Liver (tissue), 8 donors: ENCODE measurements at regions not wholly inside any gene's neighbourhood (a gene's known extent, or its start where the extent isn't known, plus 50 kb on each side); places are given as distances from the start of the nearest gene placed in this dataset.
"Not testable (repeated sequence)": the region's sequence is repeated elsewhere in the genome, so short reads cannot be mapped to it uniquely, and the experiment has no call there.

Source experiments
- DNase-seq: peaks from one replicate; pipeline ENCODE4 v3.0.0-alpha.2; 2017; ENCODE audit warnings: low spot score
- H3K27ac ChIP-seq, 2 donors: one replicate each; pipeline ENCODE4 v1.7.0; 2013; ENCODE audit warnings: inconsistent platforms in 2 of 2, low read length in 2 of 2, control low read depth in 1 of 2, low read depth in 1 of 2, mild to moderate bottlenecking in 1 of 2
- H3K27me3 ChIP-seq, 4 donors: one replicate each; pipeline versions ENCODE4 v1.6.1 to v1.7.0; 2013; ENCODE audit warnings: low read length in 3 of 4, inconsistent platforms in 1 of 4, mild to moderate bottlenecking in 1 of 4, moderate library complexity in 1 of 4; ENCODE audit not compliant: control insufficient read depth in 4 of 4, insufficient read depth in 4 of 4
- H3K36me3 ChIP-seq, 4 donors: one replicate each; pipeline versions ENCODE4 v1.6.1 to v1.7.0; 2013; ENCODE audit warnings: low read length in 3 of 4, mild to moderate bottlenecking in 3 of 4, low read depth in 1 of 4, moderate library complexity in 1 of 4; ENCODE audit not compliant: control insufficient read depth in 4 of 4, insufficient read depth in 3 of 4
- H3K4me1 ChIP-seq, 4 donors: one replicate each; pipeline versions ENCODE4 v1.6.1 to v1.7.0; 2013; ENCODE audit warnings: low read length in 3 of 4, mild to moderate bottlenecking in 3 of 4, moderate library complexity in 1 of 4; ENCODE audit not compliant: control insufficient read depth in 4 of 4, insufficient read depth in 4 of 4
- H3K4me3 ChIP-seq, 3 donors: one replicate each; pipeline versions ENCODE4 v1.6.1 to v1.7.0; 2013; ENCODE audit warnings: low read length in 3 of 3, control low read depth in 1 of 3, low read depth in 1 of 3, mild to moderate bottlenecking in 1 of 3
- H3K9ac ChIP-seq, 2 donors: one replicate each; pipeline ENCODE4 v1.7.0; 2013; ENCODE audit warnings: low read length in 2 of 2, mild to moderate bottlenecking in 2 of 2, moderate library complexity in 2 of 2, control low read depth in 1 of 2, low read depth in 1 of 2
- H3K9me3 ChIP-seq, 4 donors: one replicate each; pipeline versions ENCODE4 v1.6.1 to v1.7.0; 2013; ENCODE audit warnings: low read length in 3 of 4; ENCODE audit not compliant: control insufficient read depth in 4 of 4
- ATF3 ChIP-seq: IDR thresholded peaks from 2 replicates; pipeline ENCODE4 v1.6.1; 2016; ENCODE audit warnings: antibody characterized with exemption
- EGR1 ChIP-seq, 2 donors: IDR thresholded peaks; 2 replicates each; pipeline ENCODE4 v1.6.1; 2016 to 2018; ENCODE audit warnings: antibody characterized with exemption in 2 of 2, low read depth in 2 of 2
- FOXA1 ChIP-seq: IDR thresholded peaks from 2 replicates; pipeline ENCODE4 v1.6.1; 2016; ENCODE audit warnings: antibody characterized with exemption
- FOXA2 ChIP-seq: IDR thresholded peaks from 2 replicates; pipeline ENCODE4 v1.6.1; 2016; ENCODE audit warnings: antibody characterized with exemption
- GABPA ChIP-seq, 2 donors: IDR thresholded peaks in 1 of 2; conservative IDR thresholded peaks in 1 of 2; 2 replicates each; pipeline ENCODE4 v1.6.1; 2016; ENCODE audit warnings: antibody characterized with exemption in 2 of 2, mild to moderate bottlenecking in 1 of 2, moderate library complexity in 1 of 2
- HNF4A ChIP-seq, 2 donors: conservative IDR thresholded peaks; 2 replicates each; pipeline ENCODE4 v1.6.1; 2016; ENCODE audit warnings: antibody characterized with exemption in 2 of 2, mild to moderate bottlenecking in 2 of 2
- HNF4G ChIP-seq: IDR thresholded peaks from 2 replicates; pipeline ENCODE4 v1.6.1; 2016; ENCODE audit warnings: antibody characterized with exemption
- JUND ChIP-seq, 2 donors: IDR thresholded peaks; 2 replicates each; pipeline ENCODE4 v1.6.1; 2016; ENCODE audit warnings: antibody characterized with exemption in 2 of 2
- NR2F2 ChIP-seq: IDR thresholded peaks from 2 replicates; pipeline ENCODE4 v1.6.1; 2016; ENCODE audit warnings: antibody characterized with exemption
- RAD21 ChIP-seq, 2 donors: IDR thresholded peaks; 2 replicates each; pipeline ENCODE4 v1.6.1; 2016; ENCODE audit warnings: antibody characterized with exemption in 2 of 2, mild to moderate bottlenecking in 2 of 2
- REST ChIP-seq: IDR thresholded peaks from 2 replicates; pipeline ENCODE4 v1.6.1; 2016; ENCODE audit warnings: antibody characterized with exemption, mild to moderate bottlenecking
- RXRA ChIP-seq, 2 donors: IDR thresholded peaks; 2 replicates each; pipeline ENCODE4 v1.6.1; 2017 to 2018; ENCODE audit warnings: antibody characterized with exemption in 2 of 2, mild to moderate bottlenecking in 1 of 2
- SP1 ChIP-seq: IDR thresholded peaks from 2 replicates; pipeline ENCODE4 v1.6.1; 2018; ENCODE audit warnings: antibody characterized with exemption, mild to moderate bottlenecking
- TAF1 ChIP-seq: conservative IDR thresholded peaks from 2 replicates; pipeline ENCODE4 v1.6.1; 2016; ENCODE audit warnings: antibody characterized with exemption, mild to moderate bottlenecking
- YY1 ChIP-seq: IDR thresholded peaks from 2 replicates; pipeline ENCODE4 v1.6.1; 2016; ENCODE audit warnings: antibody characterized with exemption, mild to moderate bottlenecking
- WGBS: extraction: QIAGEN DNeasy Blood & Tissue Kit; methylation state at CpG from one replicate; pipeline ENCODE4 v1.1.7; 2013; 5-methylcytosine and 5-hydroxymethylcytosine counted together
- TF ChIP-seq, protein P1 (sequence below): fragments of 150-350 bp; IDR thresholded peaks from 2 replicates; pipeline ENCODE4 v1.5.1; 2017; ENCODE audit warnings: improper control_type of control experiment, low read depth, low read length; ENCODE audit not compliant: missing input control
- TF ChIP-seq, protein P2 (sequence below): IDR thresholded peaks from 2 replicates; pipeline ENCODE4 v1.6.1; 2016; ENCODE audit warnings: antibody characterized with exemption
- donor health status: healthy.
- donor health status: healthy.
- donor health status: healthy.
- donor health status: healthy.
- donor health status: healthy.

- Histone ChIP-seq H3K9me3 (peaks cover 0 to 3% (median 0%) of the 10 kb centered on the region in 4 donors), H3K36me3 (no peaks in the 10 kb centered on the region), H3K4me3 (no peak overlapping the region), H3K9ac (no peak overlapping the region), H3K4me1 (no peaks in the 10 kb centered on the region), H3K27me3 (no peaks in the 10 kb centered on the region), H3K27ac (no peak overlapping the region)
- WGBS = 73% methylated on average over 2 of the region's 2 CpGs
- no peak for DNase-seq
- TF ChIP-seq NR2F2 (no peak), JUND (IDR thresholded peaks at IDR 0.05) (no peak), HNF4G (no peak), SP1 (no peak), YY1 (no peak), HNF4A (conservative IDR thresholded peaks at IDR 0.05) (no peak), TAF1 (no peak), ATF3 (no peak), REST (no peak), GABPA (IDR thresholded peaks at IDR 0.05 in 1 of 2, conservative IDR thresholded peaks at IDR 0.05 in 1 of 2) (no peak), FOXA1 (no peak), FOXA2 (no peak), EGR1 (IDR thresholded peaks at IDR 0.05; ENCODE audit: low read depth in 2 of 2) (no peak), RXRA (IDR thresholded peaks at IDR 0.05) (no peak), RAD21 (IDR thresholded peaks at IDR 0.05) (no peak)
- TF ChIP-seq, protein P1, sequence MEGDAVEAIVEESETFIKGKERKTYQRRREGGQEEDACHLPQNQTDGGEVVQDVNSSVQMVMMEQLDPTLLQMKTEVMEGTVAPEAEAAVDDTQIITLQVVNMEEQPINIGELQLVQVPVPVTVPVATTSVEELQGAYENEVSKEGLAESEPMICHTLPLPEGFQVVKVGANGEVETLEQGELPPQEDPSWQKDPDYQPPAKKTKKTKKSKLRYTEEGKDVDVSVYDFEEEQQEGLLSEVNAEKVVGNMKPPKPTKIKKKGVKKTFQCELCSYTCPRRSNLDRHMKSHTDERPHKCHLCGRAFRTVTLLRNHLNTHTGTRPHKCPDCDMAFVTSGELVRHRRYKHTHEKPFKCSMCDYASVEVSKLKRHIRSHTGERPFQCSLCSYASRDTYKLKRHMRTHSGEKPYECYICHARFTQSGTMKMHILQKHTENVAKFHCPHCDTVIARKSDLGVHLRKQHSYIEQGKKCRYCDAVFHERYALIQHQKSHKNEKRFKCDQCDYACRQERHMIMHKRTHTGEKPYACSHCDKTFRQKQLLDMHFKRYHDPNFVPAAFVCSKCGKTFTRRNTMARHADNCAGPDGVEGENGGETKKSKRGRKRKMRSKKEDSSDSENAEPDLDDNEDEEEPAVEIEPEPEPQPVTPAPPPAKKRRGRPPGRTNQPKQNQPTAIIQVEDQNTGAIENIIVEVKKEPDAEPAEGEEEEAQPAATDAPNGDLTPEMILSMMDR = no peak
- TF ChIP-seq, protein P2, sequence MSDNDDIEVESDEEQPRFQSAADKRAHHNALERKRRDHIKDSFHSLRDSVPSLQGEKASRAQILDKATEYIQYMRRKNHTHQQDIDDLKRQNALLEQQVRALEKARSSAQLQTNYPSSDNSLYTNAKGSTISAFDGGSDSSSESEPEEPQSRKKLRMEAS = no peak
Observed at GRCh38 chr9:11702548-11702947, 990.6 kb upstream of the TYRP1 start.

DNA sequence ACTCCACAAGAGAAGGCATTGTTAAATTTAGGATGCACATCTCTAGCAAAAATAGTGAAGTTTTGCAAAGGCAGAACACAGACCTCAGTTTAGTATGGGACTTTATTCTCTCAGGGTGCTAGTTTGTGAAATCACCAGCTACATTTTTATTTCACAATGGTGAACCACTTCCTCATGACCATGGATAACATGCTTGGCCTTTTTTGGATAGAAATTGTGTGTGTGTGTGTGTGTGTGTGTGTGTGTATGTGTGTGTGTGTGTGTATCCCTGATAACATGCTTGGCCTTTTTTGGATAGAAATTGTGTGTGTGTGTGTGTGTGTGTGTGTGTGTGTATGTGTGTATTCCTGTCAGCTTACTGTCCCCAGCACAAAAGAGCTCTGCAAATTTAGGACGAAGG lies 989.0 kb upstream of the TYRP1 start:
- not testable (repeated sequence) for H3K4me1 ChIP-seq, H3K27me3 ChIP-seq

More for the DNA sequence above, 989.0 kb upstream of the TYRP1 start:
- not testable (repeated sequence) for H3K27ac ChIP-seq, H3K36me3 ChIP-seq, H3K9me3 ChIP-seq, DNase-seq, H3K4me3 ChIP-seq, H3K9ac ChIP-seq
- 36% methylated on average over 1 of the region's 1 CpG for WGBS
